ENCODE measurements at regions not wholly inside any gene's neighbourhood (a gene's known extent, or its start where the extent isn't known, plus 50 kb on each side); places are given as distances from the start of the nearest gene placed in this dataset.

- no peaks in the 10 kb centered on the region for H3K36me3 ChIP-seq
- DNase-seq = no peak
- intact Hi-C loops (cut with DNase I) = no loop called here
- no peaks in the 10 kb centered on the region for H3K4me1 ChIP-seq
- H3K27me3 ChIP-seq = no peaks in the 10 kb centered on the region
- H3K9ac ChIP-seq (ENCODE audit: low read depth in 2 of 2, low read length in 2 of 2) = no peak overlapping the region
- H3K9me3 ChIP-seq = no peaks in the 10 kb centered on the region
- TF ChIP-seq CTCF (IDR thresholded peaks at IDR 0.05) = no peak
- H3K27ac ChIP-seq = no peak overlapping the region
- H3K4me3 ChIP-seq = no peak overlapping the region
These were observed 173.7 kb downstream of the ACKR3 start for GRCh38 chr2:236743039-236743920.

GRCh38 chr2:236743921-236744280 is 174.3 kb downstream of the ACKR3 start:
- intact Hi-C loops (cut with DNase I) = no loop called here
- H3K4me3 ChIP-seq = no peak overlapping the region
- H3K27me3 ChIP-seq = no peaks in the 10 kb centered on the region
- no peak for DNase-seq
- no peak overlapping the region for H3K27ac ChIP-seq
- no peak for TF ChIP-seq CTCF (IDR thresholded peaks at IDR 0.05)
- no peak overlapping the region for H3K9ac ChIP-seq (ENCODE audit: low read depth in 2 of 2, low read length in 2 of 2)
- no peaks in the 10 kb centered on the region for H3K4me1 ChIP-seq
- no peaks in the 10 kb centered on the region for H3K36me3 ChIP-seq
- H3K9me3 ChIP-seq = no peaks in the 10 kb centered on the region

- intact Hi-C loops (cut with DNase I) = no loop called here
- TF ChIP-seq CTCF (IDR thresholded peaks at IDR 0.05) = no peak
These were observed 174.7 kb downstream of the ACKR3 start for GRCh38 chr2:236744281-236744705.

GRCh38 chr2:236744716-236745115 is 175.1 kb downstream of the ACKR3 start:
- Histone ChIP-seq H3K27me3 (no peaks in the 10 kb centered on the region), H3K9ac (ENCODE audit: low read depth in 2 of 2, low read length in 2 of 2) (no peak overlapping the region), H3K4me1 (no peaks in the 10 kb centered on the region), H3K4me3 (no peak overlapping the region), H3K9me3 (no peaks in the 10 kb centered on the region), H3K27ac (no peak overlapping the region), H3K36me3 (no peaks in the 10 kb centered on the region)
- intact Hi-C loops (cut with DNase I) = no loop called here
- no peak for TF ChIP-seq CTCF (IDR thresholded peaks at IDR 0.05)
- DNase-seq = no peak

More at GRCh38 chr2:236744281-236744705, 174.7 kb downstream of the ACKR3 start:
- no peaks in the 10 kb centered on the region for H3K4me1 ChIP-seq
- no peak overlapping the region for H3K27ac ChIP-seq
- no peak overlapping the region for H3K4me3 ChIP-seq
- H3K9ac ChIP-seq (ENCODE audit: low read depth in 2 of 2, low read length in 2 of 2) = no peak overlapping the region
- H3K36me3 ChIP-seq = no peaks in the 10 kb centered on the region
- no peaks in the 10 kb centered on the region for H3K27me3 ChIP-seq
- H3K9me3 ChIP-seq = no peaks in the 10 kb centered on the region
- no peak for DNase-seq

GRCh38 chr2:236745420-236746210 is 176.0 kb downstream of the ACKR3 start:
- no peak for TF ChIP-seq CTCF (IDR thresholded peaks at IDR 0.05)
- H3K4me3 ChIP-seq = no peak overlapping the region
- H3K36me3 ChIP-seq = no peaks in the 10 kb centered on the region
- no peaks in the 10 kb centered on the region for H3K4me1 ChIP-seq
- no peak overlapping the region for H3K9ac ChIP-seq (ENCODE audit: low read depth in 2 of 2, low read length in 2 of 2)
- intact Hi-C loops (cut with DNase I) = no loop called here
- no peaks in the 10 kb centered on the region for H3K27me3 ChIP-seq
- H3K9me3 ChIP-seq = no peaks in the 10 kb centered on the region
- DNase-seq = no peak
- H3K27ac ChIP-seq = no peak overlapping the region
